Right lobe of liver (tissue), 4 donors: ENCODE measurements at regions not wholly inside any gene's neighbourhood (a gene's known extent, or its start where the extent isn't known, plus 50 kb on each side); places are given as distances from the start of the nearest gene placed in this dataset.

Experiments used
- POLR2A ChIP-seq: fragments of 450-650 bp; IDR thresholded peaks from one replicate; pipeline ENCODE4 v1.6.1; 2017; ENCODE audit warnings: antibody characterized with exemption, mild to moderate bottlenecking
- TF ChIP-seq, protein P1 (sequence below), 4 donors: fragments of 200-600 bp in 3 of 4; fragments of 450-650 bp in 1 of 4; IDR thresholded peaks; one replicate each; pipeline versions ENCODE4 v1.5.1 to v1.8.0; 2016 to 2022; ENCODE audit warnings: antibody characterized with exemption in 4 of 4, mild to moderate bottlenecking in 2 of 4
- donor health status: DM: no; HTN: no; CAD: no.
- donor health status: DM: no; HTN: no; CAD: no.
- donor health status: DM: no; HTN: yes; CAD: no.

GRCh38 chr5:52282647-52283046 is 505.1 kb upstream of the ITGA1 start:
- TF ChIP-seq, protein P1, sequence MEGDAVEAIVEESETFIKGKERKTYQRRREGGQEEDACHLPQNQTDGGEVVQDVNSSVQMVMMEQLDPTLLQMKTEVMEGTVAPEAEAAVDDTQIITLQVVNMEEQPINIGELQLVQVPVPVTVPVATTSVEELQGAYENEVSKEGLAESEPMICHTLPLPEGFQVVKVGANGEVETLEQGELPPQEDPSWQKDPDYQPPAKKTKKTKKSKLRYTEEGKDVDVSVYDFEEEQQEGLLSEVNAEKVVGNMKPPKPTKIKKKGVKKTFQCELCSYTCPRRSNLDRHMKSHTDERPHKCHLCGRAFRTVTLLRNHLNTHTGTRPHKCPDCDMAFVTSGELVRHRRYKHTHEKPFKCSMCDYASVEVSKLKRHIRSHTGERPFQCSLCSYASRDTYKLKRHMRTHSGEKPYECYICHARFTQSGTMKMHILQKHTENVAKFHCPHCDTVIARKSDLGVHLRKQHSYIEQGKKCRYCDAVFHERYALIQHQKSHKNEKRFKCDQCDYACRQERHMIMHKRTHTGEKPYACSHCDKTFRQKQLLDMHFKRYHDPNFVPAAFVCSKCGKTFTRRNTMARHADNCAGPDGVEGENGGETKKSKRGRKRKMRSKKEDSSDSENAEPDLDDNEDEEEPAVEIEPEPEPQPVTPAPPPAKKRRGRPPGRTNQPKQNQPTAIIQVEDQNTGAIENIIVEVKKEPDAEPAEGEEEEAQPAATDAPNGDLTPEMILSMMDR (IDR thresholded peaks at IDR 0.05): no peak
- no peak for TF ChIP-seq POLR2A
